ENCODE measurements at regions not wholly inside any gene's neighbourhood (a gene's known extent, or its start where the extent isn't known, plus 50 kb on each side); places are given as distances from the start of the nearest gene placed in this dataset.

DNA sequence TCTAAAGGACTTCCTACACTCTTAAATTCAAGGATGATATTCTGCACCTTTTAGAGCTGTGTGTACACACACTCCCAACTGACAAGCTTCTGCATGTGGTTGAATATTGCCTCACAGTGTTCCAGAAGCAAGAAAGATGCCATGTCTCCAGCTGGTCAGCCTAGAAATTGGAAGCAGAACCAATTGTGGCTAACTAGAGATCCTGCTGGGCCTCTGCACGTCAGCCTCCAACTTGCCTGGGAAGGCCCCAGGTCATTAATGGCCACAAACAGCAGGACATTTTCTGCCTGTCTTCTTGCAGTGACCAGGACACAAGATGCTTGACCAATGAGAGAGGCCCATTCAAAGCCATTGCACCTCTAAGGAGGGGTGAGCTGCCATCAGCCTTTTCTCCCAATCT, 571.9 kb upstream of the BRINP1 start:
- TF ChIP-seq GATA2 (IDR thresholded peaks at IDR 0.05; ENCODE audit: low read depth, low read length), result no peak
- no peak for TF ChIP-seq GATA3 (IDR thresholded peaks at IDR 0.05; ENCODE audit: low read depth, low read length)

Data from SH-SY5Y (cell line).